KOPT-K1 (cell line): ENCODE measurements at regions not wholly inside any gene's neighbourhood (a gene's known extent, or its start where the extent isn't known, plus 50 kb on each side); places are given as distances from the start of the nearest gene placed in this dataset.
"Not testable (repeated sequence)": the region's sequence is repeated elsewhere in the genome, so short reads cannot be mapped to it uniquely, and the experiment has no call there.

ENCODE experiments used
- H3K27ac ChIP-seq: fragments of 200-600 bp; sonication (generic); 2 replicates; pipeline ENCODE4 v1.5.1; 2016; ENCODE audit warnings: antibody characterized with exemption, mild to moderate bottlenecking, low read depth, low read length; ENCODE audit not compliant: poor library complexity, severe bottlenecking
- H3K36me3 ChIP-seq: fragments of 200-600 bp; sonication (generic); 2 replicates; pipeline ENCODE4 v1.5.1; 2017; ENCODE audit warnings: antibody characterized with exemption, mild to moderate bottlenecking, low read length, moderate library complexity; ENCODE audit not compliant: insufficient read depth
- H3K9me3 ChIP-seq: fragments of 200-600 bp; sonication (generic); 2 replicates; pipeline ENCODE4 v1.5.1; 2017; ENCODE audit warnings: antibody characterized with exemption, low read length, mild to moderate bottlenecking; ENCODE audit not compliant: insufficient read depth, poor library complexity, severe bottlenecking

- Histone ChIP-seq H3K36me3 (no peaks in the 10 kb centered on the region), H3K9me3 (no peaks in the 10 kb centered on the region)
These were observed 84.6 kb upstream of the CASZ1 start for GRCh38 chr1:10881046-10881445.

GRCh38 chr1:10882069-10882468 is 85.6 kb upstream of the CASZ1 start:
- H3K36me3 ChIP-seq = no peaks in the 10 kb centered on the region
- no peaks in the 10 kb centered on the region for H3K9me3 ChIP-seq
- H3K27ac ChIP-seq = no peak overlapping the region

More at GRCh38 chr1:10881046-10881445, 84.6 kb upstream of the CASZ1 start:
- no peak overlapping the region for H3K27ac ChIP-seq

- not testable (repeated sequence) for H3K36me3 ChIP-seq, H3K27ac ChIP-seq, H3K9me3 ChIP-seq
These were observed 90.6 kb upstream of the CASZ1 start for GRCh38 chr1:10887032-10887431.

- H3K36me3 ChIP-seq = no peaks in the 10 kb centered on the region
- no peak overlapping the region for H3K27ac ChIP-seq
- H3K9me3 ChIP-seq = no peaks in the 10 kb centered on the region
These were observed 91.8 kb upstream of the CASZ1 start for GRCh38 chr1:10888291-10888690.

- no peak overlapping the region for H3K27ac ChIP-seq
- no peaks in the 10 kb centered on the region for H3K36me3 ChIP-seq
- no peaks in the 10 kb centered on the region for H3K9me3 ChIP-seq
These were observed 92.6 kb upstream of the CASZ1 start for GRCh38 chr1:10888791-10889649.

- Histone ChIP-seq H3K27ac (no peak overlapping the region), H3K9me3 (no peaks in the 10 kb centered on the region), H3K36me3 (no peaks in the 10 kb centered on the region)
These were observed 93.4 kb upstream of the CASZ1 start for GRCh38 chr1:10889650-10890353.

GRCh38 chr1:10890491-10891071 is 94.1 kb upstream of the CASZ1 start:
- Histone ChIP-seq H3K9me3 (no peaks in the 10 kb centered on the region), H3K27ac (no peak overlapping the region), H3K36me3 (no peaks in the 10 kb centered on the region)

- Histone ChIP-seq H3K36me3 (no peaks in the 10 kb centered on the region), H3K9me3 (no peaks in the 10 kb centered on the region), H3K27ac (no peak overlapping the region)
These were observed 94.6 kb upstream of the CASZ1 start for GRCh38 chr1:10891091-10891490.

- Histone ChIP-seq H3K9me3 (no peaks in the 10 kb centered on the region), H3K36me3 (no peaks in the 10 kb centered on the region), H3K27ac (no peak overlapping the region)
These were observed 96.0 kb upstream of the CASZ1 start for GRCh38 chr1:10892138-10893065.

GRCh38 chr1:10895621-10896020 is 99.2 kb upstream of the CASZ1 start:
- H3K27ac ChIP-seq = no peak overlapping the region
- H3K9me3 ChIP-seq = no peaks in the 10 kb centered on the region
- H3K36me3 ChIP-seq = no peaks in the 10 kb centered on the region

- H3K36me3 ChIP-seq = no peaks in the 10 kb centered on the region
- H3K27ac ChIP-seq = no peak overlapping the region
- no peaks in the 10 kb centered on the region for H3K9me3 ChIP-seq
These were observed 100.2 kb upstream of the CASZ1 start for GRCh38 chr1:10896673-10897072.

GRCh38 chr1:10897321-10897980 is 101.0 kb upstream of the CASZ1 start:
- Histone ChIP-seq H3K9me3 (no peaks in the 10 kb centered on the region), H3K27ac (no peak overlapping the region), H3K36me3 (no peaks in the 10 kb centered on the region)

- H3K9me3 ChIP-seq = no peaks in the 10 kb centered on the region
- H3K36me3 ChIP-seq = no peaks in the 10 kb centered on the region
- H3K27ac ChIP-seq = no peak overlapping the region
These were observed 101.7 kb upstream of the CASZ1 start for GRCh38 chr1:10897981-10898728.

GRCh38 chr1:10898921-10899320 is 102.5 kb upstream of the CASZ1 start:
- no peak overlapping the region for H3K27ac ChIP-seq
- no peaks in the 10 kb centered on the region for H3K9me3 ChIP-seq
- H3K36me3 ChIP-seq = no peaks in the 10 kb centered on the region
